ENCODE measurements at regions not wholly inside any gene's neighbourhood (a gene's known extent, or its start where the extent isn't known, plus 50 kb on each side); places are given as distances from the start of the nearest gene placed in this dataset.

- BruUV-seq (replicated peaks), result no TSS peak
- intact Hi-C loops (cut with micrococcal nuclease), result no loop called here
- no peaks in the 10 kb centered on the region for H3K36me3 Mint-ChIP-seq (ENCODE audit: insufficient read depth, unreplicated experiment)
- H3K4me3 Mint-ChIP-seq (ENCODE audit: unreplicated experiment), result no peak overlapping the region
- H3K27ac Mint-ChIP-seq (ENCODE audit: low read depth, unreplicated experiment), result no peak overlapping the region
- H3K4me1 Mint-ChIP-seq (ENCODE audit: insufficient read depth, unreplicated experiment), result peaks cover 13% of the 10 kb centered on the region
- H3K9me3 Mint-ChIP-seq (ENCODE audit: unreplicated experiment), result no peaks in the 10 kb centered on the region
- no peak for DNase-seq (ENCODE audit: unreplicated experiment)
- TF ChIP-seq CTCF (IDR thresholded peaks at IDR 0.05; ENCODE audit: unreplicated experiment), result no peak
- CTCF ChIA-PET, result no interaction called here
- H3K27me3 Mint-ChIP-seq (ENCODE audit: insufficient read depth, unreplicated experiment), result no peaks in the 10 kb centered on the region
- POLR2A ChIA-PET, result interaction anchor here (1.2 kb wide), 1 partner anchor 9 kb away, joined by 5 read pairs; no protein-coding TSS in a partner anchor
These were observed 541.5 kb upstream of the NETO1 start for GRCh38 chr18:73409242-73409641.

GRCh38 chr18:73408469-73408868 lies 540.7 kb upstream of the NETO1 start:
- DNase-seq (ENCODE audit: unreplicated experiment), result no peak
- Mint-ChIP-seq H3K27me3 (ENCODE audit: insufficient read depth, unreplicated experiment) (no peaks in the 10 kb centered on the region), H3K36me3 (ENCODE audit: insufficient read depth, unreplicated experiment) (no peaks in the 10 kb centered on the region), H3K27ac (ENCODE audit: low read depth, unreplicated experiment) (no peak overlapping the region), H3K4me1 (ENCODE audit: insufficient read depth, unreplicated experiment) (peaks cover 13% of the 10 kb centered on the region), H3K9me3 (ENCODE audit: unreplicated experiment) (no peaks in the 10 kb centered on the region), H3K4me3 (ENCODE audit: unreplicated experiment) (no peak overlapping the region)
- TF ChIP-seq CTCF (IDR thresholded peaks at IDR 0.05; ENCODE audit: unreplicated experiment), result no peak
- no TSS peak for BruUV-seq (replicated peaks)
- ChIA-PET POLR2A (interaction anchor here (1.2 kb wide), 1 partner anchor 10 kb away, joined by 5 read pairs; no protein-coding TSS in a partner anchor), CTCF (no interaction called here)
- intact Hi-C loops (cut with micrococcal nuclease), result no loop called here

GRCh38 chr18:73407506-73407905 lies 539.7 kb upstream of the NETO1 start:
- Mint-ChIP-seq H3K9me3 (ENCODE audit: unreplicated experiment) (no peaks in the 10 kb centered on the region), H3K4me3 (ENCODE audit: unreplicated experiment) (no peak overlapping the region), H3K36me3 (ENCODE audit: insufficient read depth, unreplicated experiment) (no peaks in the 10 kb centered on the region), H3K27ac (ENCODE audit: low read depth, unreplicated experiment) (no peak overlapping the region), H3K27me3 (ENCODE audit: insufficient read depth, unreplicated experiment) (no peaks in the 10 kb centered on the region), H3K4me1 (ENCODE audit: insufficient read depth, unreplicated experiment) (peaks cover 13% of the 10 kb centered on the region)
- TF ChIP-seq CTCF (IDR thresholded peaks at IDR 0.05; ENCODE audit: unreplicated experiment), result no peak
- BruUV-seq (replicated peaks), result no TSS peak
- intact Hi-C loops (cut with micrococcal nuclease), result no loop called here
- CTCF ChIA-PET, result no interaction called here
- no peak for DNase-seq (ENCODE audit: unreplicated experiment)
- POLR2A ChIA-PET, result no interaction called here

- POLR2A ChIA-PET, result no interaction called here
These were observed 516.5 kb upstream of the NETO1 start for GRCh38 chr18:73384246-73384645.

More at GRCh38 chr18:73384246-73384645, 516.5 kb upstream of the NETO1 start:
- H3K9me3 Mint-ChIP-seq (ENCODE audit: unreplicated experiment), result peaks cover 8% of the 10 kb centered on the region
- CTCF ChIA-PET, result no interaction called here
- no TSS peak for BruUV-seq (replicated peaks)
- H3K27me3 Mint-ChIP-seq (ENCODE audit: insufficient read depth, unreplicated experiment), result no peaks in the 10 kb centered on the region
- no peak for DNase-seq (ENCODE audit: unreplicated experiment)
- H3K4me1 Mint-ChIP-seq (ENCODE audit: insufficient read depth, unreplicated experiment), result peaks cover 17% of the 10 kb centered on the region
- no peak overlapping the region for H3K27ac Mint-ChIP-seq (ENCODE audit: low read depth, unreplicated experiment)
- no peak for TF ChIP-seq CTCF (IDR thresholded peaks at IDR 0.05; ENCODE audit: unreplicated experiment)
- no peak overlapping the region for H3K4me3 Mint-ChIP-seq (ENCODE audit: unreplicated experiment)
- H3K36me3 Mint-ChIP-seq (ENCODE audit: insufficient read depth, unreplicated experiment), result peaks cover 5% of the 10 kb centered on the region
- intact Hi-C loops (cut with micrococcal nuclease), result no loop called here

All from MCF 10A (cell line).